GM21528 (cell line): ENCODE measurements at regions not wholly inside any gene's neighbourhood (a gene's known extent, or its start where the extent isn't known, plus 50 kb on each side); places are given as distances from the start of the nearest gene placed in this dataset.
"Not testable (repeated sequence)": the region's sequence is repeated elsewhere in the genome, so short reads cannot be mapped to it uniquely, and the experiment has no call there.

Experiments
- ATAC-seq: cut with Tn5 transposase; IDR thresholded peaks from one replicate; pipeline ENCODE4 v1.9.1; 2021; ENCODE audit warnings: mild to moderate bottlenecking, moderate library complexity; ENCODE audit not compliant: unreplicated experiment, low FRiP score

- ATAC-seq = no peak
Measured at GRCh38 chr17:77288115-77288619, 147.4 kb downstream of the SEC14L1 start.

- ATAC-seq = not testable (repeated sequence)
Measured at GRCh38 chr17:77290759-77291558, 150.2 kb downstream of the SEC14L1 start.

GRCh38 chr17:77291591-77292386 is 151.0 kb downstream of the SEC14L1 start:
- ATAC-seq = no peak

GRCh38 chr17:77294761-77295160 is 154.0 kb downstream of the SEC14L1 start:
- no peak for ATAC-seq

GRCh38 chr17:77295241-77295853 is 154.6 kb downstream of the SEC14L1 start:
- no peak for ATAC-seq

- no peak for ATAC-seq
Measured at GRCh38 chr17:77296769-77297409, 156.1 kb downstream of the SEC14L1 start.

- no peak for ATAC-seq
Measured at GRCh38 chr17:77297693-77298666, 157.2 kb downstream of the SEC14L1 start.

- no peak for ATAC-seq
Measured at GRCh38 chr17:77298811-77299210, 158.0 kb downstream of the SEC14L1 start.

GRCh38 chr17:77299256-77300015 is 158.7 kb downstream of the SEC14L1 start:
- ATAC-seq = no peak

GRCh38 chr17:77300016-77300686 is 159.4 kb downstream of the SEC14L1 start:
- ATAC-seq = no peak

GRCh38 chr17:77301694-77302266 is 161.0 kb downstream of the SEC14L1 start:
- ATAC-seq = no peak

- no peak for ATAC-seq
Measured at GRCh38 chr17:77302682-77303081, 161.9 kb downstream of the SEC14L1 start.

GRCh38 chr17:77303620-77304019 is 162.9 kb downstream of the SEC14L1 start:
- no peak for ATAC-seq

- no peak for ATAC-seq
Measured at GRCh38 chr17:77304051-77304745, 163.4 kb downstream of the SEC14L1 start.

- ATAC-seq = no peak
Measured at GRCh38 chr17:77304746-77305473, 164.1 kb downstream of the SEC14L1 start.

GRCh38 chr17:77306048-77306789 is 165.4 kb downstream of the SEC14L1 start:
- ATAC-seq = no peak
